ENCODE measurements at regions not wholly inside any gene's neighbourhood (a gene's known extent, or its start where the extent isn't known, plus 50 kb on each side); places are given as distances from the start of the nearest gene placed in this dataset.

- TF ChIP-seq FOXK2 (IDR thresholded peaks at IDR 0.05), result no peak
- TF ChIP-seq, protein P1, sequence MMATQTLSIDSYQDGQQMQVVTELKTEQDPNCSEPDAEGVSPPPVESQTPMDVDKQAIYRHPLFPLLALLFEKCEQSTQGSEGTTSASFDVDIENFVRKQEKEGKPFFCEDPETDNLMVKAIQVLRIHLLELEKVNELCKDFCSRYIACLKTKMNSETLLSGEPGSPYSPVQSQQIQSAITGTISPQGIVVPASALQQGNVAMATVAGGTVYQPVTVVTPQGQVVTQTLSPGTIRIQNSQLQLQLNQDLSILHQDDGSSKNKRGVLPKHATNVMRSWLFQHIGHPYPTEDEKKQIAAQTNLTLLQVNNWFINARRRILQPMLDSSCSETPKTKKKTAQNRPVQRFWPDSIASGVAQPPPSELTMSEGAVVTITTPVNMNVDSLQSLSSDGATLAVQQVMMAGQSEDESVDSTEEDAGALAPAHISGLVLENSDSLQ (IDR thresholded peaks at IDR 0.05), result no peak
- no peak for TF ChIP-seq ELF4 (IDR thresholded peaks at IDR 0.05)
- TF ChIP-seq SP1 (IDR thresholded peaks at IDR 0.05), result no peak
- no peak for TF ChIP-seq ARNT (IDR thresholded peaks at IDR 0.05)
These were observed 112.7 kb downstream of the TMEM17 start for GRCh38 chr2:62393293-62393692.
